ENCODE measurements at regions not wholly inside any gene's neighbourhood (a gene's known extent, or its start where the extent isn't known, plus 50 kb on each side); places are given as distances from the start of the nearest gene placed in this dataset.

DNA sequence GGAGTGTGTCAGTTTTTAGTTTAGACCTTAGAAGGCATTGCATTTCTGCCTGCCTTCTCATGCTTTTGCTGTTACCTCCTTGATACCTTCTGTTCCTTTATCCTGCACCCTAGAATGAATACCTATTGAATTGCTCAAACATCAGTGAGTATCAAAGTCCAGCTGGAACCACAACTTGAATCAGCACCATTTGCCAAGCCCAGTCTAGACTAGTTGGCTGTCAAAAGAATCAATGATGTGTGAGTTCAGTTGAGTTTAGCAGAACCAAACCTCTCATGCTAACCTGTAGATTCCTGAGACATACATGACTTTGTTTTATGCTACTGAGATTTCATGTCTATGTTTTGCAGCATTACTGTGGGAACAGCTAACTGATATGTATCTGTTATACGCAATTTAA is 116.6 kb downstream of the FAM170A start:
- TF ChIP-seq, protein P1, sequence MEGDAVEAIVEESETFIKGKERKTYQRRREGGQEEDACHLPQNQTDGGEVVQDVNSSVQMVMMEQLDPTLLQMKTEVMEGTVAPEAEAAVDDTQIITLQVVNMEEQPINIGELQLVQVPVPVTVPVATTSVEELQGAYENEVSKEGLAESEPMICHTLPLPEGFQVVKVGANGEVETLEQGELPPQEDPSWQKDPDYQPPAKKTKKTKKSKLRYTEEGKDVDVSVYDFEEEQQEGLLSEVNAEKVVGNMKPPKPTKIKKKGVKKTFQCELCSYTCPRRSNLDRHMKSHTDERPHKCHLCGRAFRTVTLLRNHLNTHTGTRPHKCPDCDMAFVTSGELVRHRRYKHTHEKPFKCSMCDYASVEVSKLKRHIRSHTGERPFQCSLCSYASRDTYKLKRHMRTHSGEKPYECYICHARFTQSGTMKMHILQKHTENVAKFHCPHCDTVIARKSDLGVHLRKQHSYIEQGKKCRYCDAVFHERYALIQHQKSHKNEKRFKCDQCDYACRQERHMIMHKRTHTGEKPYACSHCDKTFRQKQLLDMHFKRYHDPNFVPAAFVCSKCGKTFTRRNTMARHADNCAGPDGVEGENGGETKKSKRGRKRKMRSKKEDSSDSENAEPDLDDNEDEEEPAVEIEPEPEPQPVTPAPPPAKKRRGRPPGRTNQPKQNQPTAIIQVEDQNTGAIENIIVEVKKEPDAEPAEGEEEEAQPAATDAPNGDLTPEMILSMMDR (IDR thresholded peaks at IDR 0.05): no peak
- no peak for TF ChIP-seq POLR2A (IDR thresholded peaks at IDR 0.05)
